SK-N-MC (cell line): ENCODE measurements at regions not wholly inside any gene's neighbourhood (a gene's known extent, or its start where the extent isn't known, plus 50 kb on each side); places are given as distances from the start of the nearest gene placed in this dataset.

Experiments
- EZH2 ChIP-seq: fragments of 200-600 bp; sonication (generic); IDR thresholded peaks from one replicate; pipeline ENCODE4 v1.6.1; 2017; ENCODE audit warnings: antibody characterized with exemption
- POLR2AphosphoS5 ChIP-seq: IDR thresholded peaks from 2 replicates; pipeline ENCODE4 v1.6.1; 2012; ENCODE audit warnings: mild to moderate bottlenecking, low read depth, low read length, borderline replicate concordance

DNA sequence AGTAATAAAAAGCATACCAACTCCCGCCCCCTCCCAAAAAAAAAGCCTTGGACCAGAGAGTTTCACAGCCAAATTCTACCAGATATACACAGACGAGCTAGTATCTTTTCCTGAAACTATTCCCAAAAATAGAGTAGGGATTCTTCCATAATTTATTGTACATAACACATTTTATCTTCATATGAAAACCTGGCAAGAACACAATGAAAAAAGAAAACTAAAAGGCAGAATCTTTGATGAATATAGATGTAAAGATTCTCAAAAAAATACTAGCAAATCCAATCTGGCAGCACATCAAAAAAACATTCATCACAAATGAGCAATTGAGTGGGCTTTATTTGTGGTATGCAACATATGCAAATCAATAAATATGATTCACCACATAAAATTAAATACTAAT is 798.8 kb downstream of the CDH18 start:
- TF ChIP-seq EZH2, result no peak
- no peak for TF ChIP-seq POLR2AphosphoS5
